SU-DHL-6 (cell line): ENCODE measurements at regions not wholly inside any gene's neighbourhood (a gene's known extent, or its start where the extent isn't known, plus 50 kb on each side); places are given as distances from the start of the nearest gene placed in this dataset.

Experiments used
- H2AFZ ChIP-seq: fragments of 200-600 bp; sonication (generic); 2 replicates; pipeline ENCODE4 v1.6.1; 2014; ENCODE audit warnings: low read depth, mild to moderate bottlenecking, moderate library complexity, mixed read lengths, antibody characterized with exemption, low read length; ENCODE audit not compliant: severe bottlenecking
- H3F3A ChIP-seq: fragments of 200-600 bp; shearing (Covaris generic); 2 replicates; pipeline ENCODE4 v1.6.0; 2016; ENCODE audit warnings: antibody characterized with exemption, mild to moderate bottlenecking; ENCODE audit not compliant: insufficient read depth
- H3K27ac ChIP-seq: fragments of 200-600 bp; sonication (generic); 2 replicates; pipeline ENCODE4 v1.5.1; 2016; ENCODE audit warnings: low read depth, mild to moderate bottlenecking, low read length, moderate library complexity, mixed read lengths
- H3K27me3 ChIP-seq: fragments of 200-600 bp; sonication (generic), shearing (Covaris generic); 2 replicates; pipeline ENCODE4 v1.6.0; 2014; ENCODE audit warnings: mild to moderate bottlenecking, low read length
- H3K36me3 ChIP-seq: fragments of 200-600 bp; sonication (generic); 2 replicates; pipeline ENCODE4 v1.6.1; 2014; ENCODE audit warnings: mild to moderate bottlenecking, low read length, mixed read lengths
- H3K4me2 ChIP-seq: fragments of 300-600, 200-600 bp; shearing (Covaris generic), sonication (generic); 2 replicates; pipeline ENCODE4 v1.6.0; 2014; ENCODE audit warnings: low read length, low read depth, mild to moderate bottlenecking; ENCODE audit not compliant: poor library complexity, severe bottlenecking
- H3K4me3 ChIP-seq: fragments of 200-600 bp; sonication (generic); 2 replicates; pipeline ENCODE4 v1.5.1; 2014; ENCODE audit warnings: antibody characterized with exemption, low read length, mild to moderate bottlenecking, mixed read lengths; ENCODE audit not compliant: insufficient read depth, poor library complexity, severe bottlenecking
- H3K79me2 ChIP-seq: fragments of 200-600 bp; sonication (generic); 2 replicates; pipeline ENCODE4 v1.6.1; 2014; ENCODE audit warnings: mild to moderate bottlenecking, low read length, moderate library complexity; ENCODE audit not compliant: insufficient read depth
- H3K9ac ChIP-seq: fragments of 200-600 bp; sonication (generic); 2 replicates; pipeline ENCODE4 v1.7.0; 2014; ENCODE audit warnings: mild to moderate bottlenecking, low read length
- H3K9me2 ChIP-seq: fragments of 200-600 bp; sonication (generic); replicated peaks from 2 replicates; pipeline ENCODE4 v1.6.1; 2014; ENCODE audit warnings: low read length; ENCODE audit not compliant: insufficient read depth
- H3K9me3 ChIP-seq: fragments of 200-600 bp; sonication (generic); 2 replicates; pipeline ENCODE4 v1.6.1; 2014; ENCODE audit warnings: low read length, mixed read lengths; ENCODE audit not compliant: insufficient read depth
- H4K20me1 ChIP-seq: fragments of 200-600 bp; sonication (generic); 2 replicates; pipeline ENCODE4 v1.6.1; 2014; ENCODE audit warnings: low read depth, mild to moderate bottlenecking, antibody characterized with exemption, low read length, moderate library complexity, mixed read lengths
- CTCF ChIP-seq: fragments of 200-600 bp; sonication (generic); IDR thresholded peaks from one replicate; pipeline ENCODE4 v1.5.1; 2017; ENCODE audit warnings: antibody characterized with exemption, mild to moderate bottlenecking, low read length, moderate library complexity; ENCODE audit not compliant: insufficient read depth, poor library complexity, severe bottlenecking
- EZH2phosphoT487 ChIP-seq: fragments of 200-600 bp; sonication (generic), shearing (Covaris generic); conservative IDR thresholded peaks from 2 replicates; pipeline ENCODE4 v1.6.1; 2018; ENCODE audit warnings: mild to moderate bottlenecking, antibody characterized with exemption, low read length, moderate library complexity, mixed read lengths

DNA sequence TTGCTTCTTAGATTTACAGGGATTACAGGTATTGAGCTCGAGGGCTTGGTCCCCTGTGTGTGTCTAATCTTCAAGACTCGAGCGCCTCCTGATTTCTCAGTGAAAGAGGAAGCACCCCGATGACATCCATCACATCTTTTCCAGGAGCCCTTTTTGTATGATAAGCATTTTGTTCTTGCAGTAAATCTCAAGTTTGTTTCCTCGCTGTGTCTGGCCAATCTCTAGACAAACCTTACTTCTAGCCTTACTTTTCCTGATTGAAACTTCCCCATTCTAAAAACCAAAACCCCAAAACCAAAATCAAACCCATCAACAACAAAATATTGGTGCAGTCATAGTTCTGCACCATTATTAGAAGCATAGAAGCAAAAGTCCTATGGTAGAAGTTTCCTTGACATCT lies 286.0 kb downstream of the NFKBIZ start:
- Histone ChIP-seq H3K36me3 (no peaks in the 10 kb centered on the region), H3K79me2 (no peaks in the 10 kb centered on the region), H3K9me3 (no peaks in the 10 kb centered on the region), H2AFZ (no peak overlapping the region), H3K9me2 (no peaks in the 10 kb centered on the region), H3F3A (no peaks in the 10 kb centered on the region), H3K9ac (no peak overlapping the region), H3K27ac (no peak overlapping the region), H3K4me3 (no peak overlapping the region), H4K20me1 (no peaks in the 10 kb centered on the region), H3K27me3 (no peaks in the 10 kb centered on the region), H3K4me2 (no peak overlapping the region)
- TF ChIP-seq CTCF: no peak
- TF ChIP-seq EZH2phosphoT487: no peak

DNA sequence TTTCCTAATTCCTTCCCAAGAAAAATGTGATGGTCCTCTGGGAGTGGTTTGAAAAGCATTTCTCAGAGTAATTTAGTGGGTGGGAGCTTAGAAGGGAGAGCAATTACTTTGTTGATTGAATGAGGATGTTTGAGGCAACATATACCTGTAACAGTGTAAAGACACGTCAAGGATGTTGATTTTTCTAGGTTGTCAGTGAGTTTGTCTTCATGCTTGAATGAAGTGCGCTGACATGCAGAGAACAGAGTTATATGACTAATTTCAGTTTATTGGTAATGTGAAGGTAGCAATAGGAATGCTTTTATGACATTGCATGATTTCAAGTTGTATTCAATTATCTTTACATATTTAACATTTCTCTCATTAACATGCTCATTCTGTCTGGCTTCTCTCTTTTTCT lies 286.9 kb downstream of the NFKBIZ start:
- Histone ChIP-seq H3K4me3 (no peak overlapping the region), H3K27me3 (no peaks in the 10 kb centered on the region), H3K36me3 (no peaks in the 10 kb centered on the region), H3K9me3 (no peaks in the 10 kb centered on the region), H2AFZ (no peak overlapping the region), H3K27ac (no peak overlapping the region), H4K20me1 (no peaks in the 10 kb centered on the region), H3K9ac (no peak overlapping the region), H3F3A (no peaks in the 10 kb centered on the region), H3K79me2 (no peaks in the 10 kb centered on the region), H3K9me2 (no peaks in the 10 kb centered on the region), H3K4me2 (no peak overlapping the region)
- no peak for TF ChIP-seq EZH2phosphoT487
- no peak for TF ChIP-seq CTCF

GRCh38 chr3:102140116-102140515 lies 290.8 kb downstream of the NFKBIZ start:
- Histone ChIP-seq H3F3A (no peaks in the 10 kb centered on the region), H3K27ac (no peak overlapping the region), H3K9me2 (no peaks in the 10 kb centered on the region), H3K9me3 (no peaks in the 10 kb centered on the region), H2AFZ (no peak overlapping the region), H3K79me2 (no peaks in the 10 kb centered on the region), H3K9ac (no peak overlapping the region), H3K36me3 (no peaks in the 10 kb centered on the region), H3K4me3 (no peak overlapping the region), H3K27me3 (no peaks in the 10 kb centered on the region), H3K4me2 (no peak overlapping the region), H4K20me1 (no peaks in the 10 kb centered on the region)
- TF ChIP-seq EZH2phosphoT487 (no peak), CTCF (no peak)
